Lower leg skin (tissue), 4 donors: ENCODE measurements at regions not wholly inside any gene's neighbourhood (a gene's known extent, or its start where the extent isn't known, plus 50 kb on each side); places are given as distances from the start of the nearest gene placed in this dataset.
"Not testable (repeated sequence)": the region's sequence is repeated elsewhere in the genome, so short reads cannot be mapped to it uniquely, and the experiment has no call there.

ENCODE experiments used
- DNase-seq, 2 donors: peaks; one replicate each; pipeline ENCODE4 v3.0.0-alpha.2; 2019; ENCODE audit warnings: low spot score in 2 of 2
- H3K4me3 ChIP-seq: fragments of 200-600 bp; sonication (generic); 2 replicates; pipeline ENCODE4 v1.5.1; 2017; ENCODE audit warnings: mild to moderate bottlenecking, low read depth; ENCODE audit not compliant: poor library complexity, severe bottlenecking
- POLR2A ChIP-seq, 2 donors: fragments of 450-650 bp; IDR thresholded peaks; one replicate each; pipeline ENCODE4 v1.6.1; 2016 to 2017; ENCODE audit warnings: antibody characterized with exemption in 2 of 2, mild to moderate bottlenecking in 1 of 2, moderate library complexity in 1 of 2
- WGBS, 2 donors: methylation state at CpG; one replicate each; pipeline ENCODE4 v1.1.5; 2018; 5-methylcytosine and 5-hydroxymethylcytosine counted together
- intact Hi-C: fragments of 100-400 bp; cut with DNase I; formaldehyde crosslinking; loops from one replicate; pipeline ENCODE4 v1.15.0; 2023; ENCODE audit warnings: low total_unique reads
- TF ChIP-seq, protein P1 (sequence below), 3 donors: fragments of 450-650 bp; IDR thresholded peaks; one replicate each; pipeline ENCODE4 v1.5.1; 2016; ENCODE audit warnings: antibody characterized with exemption in 3 of 3, mild to moderate bottlenecking in 3 of 3, moderate library complexity in 2 of 3

DNA sequence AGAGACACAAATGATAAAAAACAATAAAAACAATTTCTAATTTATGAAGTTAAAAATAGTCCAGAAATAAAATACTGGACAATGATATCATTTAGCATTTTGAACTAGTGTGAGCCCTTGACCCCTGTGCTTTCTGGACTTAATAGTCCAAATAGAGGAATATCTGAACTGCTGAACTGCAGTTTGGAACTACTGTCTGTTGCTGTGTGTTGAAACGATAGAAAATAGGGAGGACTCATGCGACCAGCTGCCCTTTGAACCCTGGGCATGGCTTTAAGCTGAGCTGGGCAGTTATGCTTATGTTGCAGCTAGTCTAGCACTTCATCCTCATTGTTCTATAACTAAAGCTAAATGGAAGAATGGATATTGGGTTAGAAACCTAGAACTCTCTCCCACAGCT is 99.5 kb downstream of the FMR1NB start:
- no peak overlapping the region for H3K4me3 ChIP-seq
- 51 to 66% methylated on average over 2 of the region's 2 CpGs for WGBS, 2 donors
- DNase-seq: no peak
- TF ChIP-seq, protein P1, sequence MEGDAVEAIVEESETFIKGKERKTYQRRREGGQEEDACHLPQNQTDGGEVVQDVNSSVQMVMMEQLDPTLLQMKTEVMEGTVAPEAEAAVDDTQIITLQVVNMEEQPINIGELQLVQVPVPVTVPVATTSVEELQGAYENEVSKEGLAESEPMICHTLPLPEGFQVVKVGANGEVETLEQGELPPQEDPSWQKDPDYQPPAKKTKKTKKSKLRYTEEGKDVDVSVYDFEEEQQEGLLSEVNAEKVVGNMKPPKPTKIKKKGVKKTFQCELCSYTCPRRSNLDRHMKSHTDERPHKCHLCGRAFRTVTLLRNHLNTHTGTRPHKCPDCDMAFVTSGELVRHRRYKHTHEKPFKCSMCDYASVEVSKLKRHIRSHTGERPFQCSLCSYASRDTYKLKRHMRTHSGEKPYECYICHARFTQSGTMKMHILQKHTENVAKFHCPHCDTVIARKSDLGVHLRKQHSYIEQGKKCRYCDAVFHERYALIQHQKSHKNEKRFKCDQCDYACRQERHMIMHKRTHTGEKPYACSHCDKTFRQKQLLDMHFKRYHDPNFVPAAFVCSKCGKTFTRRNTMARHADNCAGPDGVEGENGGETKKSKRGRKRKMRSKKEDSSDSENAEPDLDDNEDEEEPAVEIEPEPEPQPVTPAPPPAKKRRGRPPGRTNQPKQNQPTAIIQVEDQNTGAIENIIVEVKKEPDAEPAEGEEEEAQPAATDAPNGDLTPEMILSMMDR (IDR thresholded peaks at IDR 0.05): no peak
- no peak for TF ChIP-seq POLR2A (IDR thresholded peaks at IDR 0.05)
- intact Hi-C loops: no loop called here

- TF ChIP-seq POLR2A (IDR thresholded peaks at IDR 0.05): no peak
- TF ChIP-seq, protein P1 (IDR thresholded peaks at IDR 0.05): no peak
- 5 to 27% methylated on average over 1 of the region's 1 CpG for WGBS, 2 donors
- H3K4me3 ChIP-seq: no peak overlapping the region
- intact Hi-C loops: no loop called here
- DNase-seq: no peak
Measured at GRCh38 chrX:148084611-148085010, 103.5 kb downstream of the FMR1NB start.

- TF ChIP-seq, protein P1 (IDR thresholded peaks at IDR 0.05): no peak
- no peak for TF ChIP-seq POLR2A (IDR thresholded peaks at IDR 0.05)
- H3K4me3 ChIP-seq: no peak overlapping the region
- WGBS, 2 donors: 49 to 51% methylated on average over 3 of the region's 3 CpGs
- DNase-seq: no peak
- intact Hi-C loops: no loop called here
Measured at GRCh38 chrX:148120151-148120550, 139.0 kb downstream of the FMR1NB start.

DNA sequence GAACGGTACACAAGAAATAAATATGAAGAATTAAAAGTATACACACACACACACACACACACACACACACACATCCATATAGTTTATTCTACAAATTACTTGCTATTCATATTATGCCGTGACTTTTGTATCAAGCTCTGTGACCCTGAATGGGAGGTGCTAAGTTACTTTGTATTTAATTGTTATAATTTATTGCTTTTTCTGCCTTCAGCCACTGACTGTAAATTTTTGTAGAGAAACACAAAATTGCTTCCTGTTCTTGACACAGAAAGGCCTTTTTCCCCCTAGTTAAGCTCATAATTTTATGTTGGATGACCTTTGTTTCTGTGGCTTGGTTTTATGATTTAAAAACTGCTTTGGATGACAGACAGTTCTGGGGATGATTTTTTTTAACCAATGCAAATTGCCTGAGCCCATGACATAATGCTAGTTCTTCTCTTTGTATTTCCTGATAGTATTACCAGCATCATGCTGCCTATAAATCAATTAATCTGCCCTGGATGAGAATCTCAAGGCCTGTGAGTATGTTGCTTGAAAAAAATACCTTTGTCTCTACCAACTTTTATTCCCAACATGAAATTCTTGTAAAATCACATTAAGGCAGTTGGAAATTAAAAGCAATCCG is 140.0 kb downstream of the FMR1NB start:
- DNase-seq: no peak
- H3K4me3 ChIP-seq: no peak overlapping the region
- no peak for TF ChIP-seq POLR2A (IDR thresholded peaks at IDR 0.05)
- TF ChIP-seq, protein P1 (IDR thresholded peaks at IDR 0.05): no peak
- WGBS, 2 donors: 55 to 65% methylated on average over 3 of the region's 3 CpGs
- intact Hi-C loops: no loop called here

GRCh38 chrX:148128872-148129505 is 147.9 kb downstream of the FMR1NB start:
- DNase-seq, H3K4me3 ChIP-seq, intact Hi-C loops: not testable (repeated sequence)
- 82 to 94% methylated on average over 29 to 32 of the region's 35 CpGs for WGBS, 2 donors

- 30 to 42% methylated on average over 6 of the region's 6 CpGs for WGBS, 2 donors
- TF ChIP-seq, protein P1 (IDR thresholded peaks at IDR 0.05): no peak
- TF ChIP-seq POLR2A (IDR thresholded peaks at IDR 0.05): no peak
- intact Hi-C loops: no loop called here
- H3K4me3 ChIP-seq: no peak overlapping the region
- DNase-seq: no peak
Measured at GRCh38 chrX:148133105-148133725, 152.1 kb downstream of the FMR1NB start.
